ENCODE measurements at regions not wholly inside any gene's neighbourhood (a gene's known extent, or its start where the extent isn't known, plus 50 kb on each side); places are given as distances from the start of the nearest gene placed in this dataset.

GRCh38 chr9:1201262-1201661 is 151.1 kb downstream of the DMRT2 start:
- intact Hi-C loops (cut with micrococcal nuclease) = loop anchor here (10.0 kb wide), 1 partner anchor 46 kb away; no protein-coding TSS in a partner anchor

- intact Hi-C loops (cut with micrococcal nuclease) = loop anchor here (10.0 kb wide), 1 partner anchor 47 kb away; no protein-coding TSS in a partner anchor
These were observed 151.7 kb downstream of the DMRT2 start for GRCh38 chr9:1201901-1202300.

- intact Hi-C loops (cut with micrococcal nuclease) = loop anchor here (10.0 kb wide), 1 partner anchor 48 kb away; no protein-coding TSS in a partner anchor
These were observed 152.5 kb downstream of the DMRT2 start for GRCh38 chr9:1202512-1203280.

GRCh38 chr9:1207686-1208085 is 157.5 kb downstream of the DMRT2 start:
- intact Hi-C loops (cut with micrococcal nuclease) = loop anchor here (10.0 kb wide), 1 partner anchor 53 kb away; no protein-coding TSS in a partner anchor

GRCh38 chr9:1208157-1208556 is 158.0 kb downstream of the DMRT2 start:
- intact Hi-C loops (cut with micrococcal nuclease) = loop anchor here (10.0 kb wide), 1 partner anchor 53 kb away; no protein-coding TSS in a partner anchor

- intact Hi-C loops (cut with micrococcal nuclease) = loop anchor here (10.0 kb wide), 1 partner anchor 76 kb away; no protein-coding TSS in a partner anchor
These were observed 160.8 kb downstream of the DMRT2 start for GRCh38 chr9:1210954-1211353.

- intact Hi-C loops (cut with micrococcal nuclease) = loop anchor here (10.0 kb wide), 1 partner anchor 82 kb away; no protein-coding TSS in a partner anchor
These were observed 166.4 kb downstream of the DMRT2 start for GRCh38 chr9:1216532-1216931.

GRCh38 chr9:1217076-1217475 is 166.9 kb downstream of the DMRT2 start:
- intact Hi-C loops (cut with micrococcal nuclease) = loop anchor here (10.0 kb wide), 1 partner anchor 82 kb away; no protein-coding TSS in a partner anchor

GRCh38 chr9:1219284-1219683 is 169.1 kb downstream of the DMRT2 start:
- intact Hi-C loops (cut with micrococcal nuclease) = loop anchor here (10.0 kb wide), 1 partner anchor 84 kb away; no protein-coding TSS in a partner anchor

- intact Hi-C loops (cut with micrococcal nuclease) = loop anchor here (1.0 kb wide), 1 partner anchor 13 kb away; no protein-coding TSS in a partner anchor
These were observed 171.1 kb downstream of the DMRT2 start for GRCh38 chr9:1221298-1221697.

- intact Hi-C loops (cut with micrococcal nuclease) = no loop called here
These were observed 172.4 kb downstream of the DMRT2 start for GRCh38 chr9:1222511-1222910.

- intact Hi-C loops (cut with micrococcal nuclease) = no loop called here
These were observed 182.1 kb downstream of the DMRT2 start for GRCh38 chr9:1231998-1232919.

- intact Hi-C loops (cut with micrococcal nuclease) = no loop called here
These were observed 183.4 kb downstream of the DMRT2 start for GRCh38 chr9:1233568-1233967.

- intact Hi-C loops (cut with micrococcal nuclease) = no loop called here
These were observed 185.5 kb downstream of the DMRT2 start for GRCh38 chr9:1235650-1236049.

GRCh38 chr9:1236061-1236460 is 185.9 kb downstream of the DMRT2 start:
- intact Hi-C loops (cut with micrococcal nuclease) = no loop called here

- intact Hi-C loops (cut with micrococcal nuclease) = no loop called here
These were observed 188.2 kb downstream of the DMRT2 start for GRCh38 chr9:1238407-1238806.

GRCh38 chr9:1248743-1249142 is 198.6 kb downstream of the DMRT2 start:
- intact Hi-C loops (cut with micrococcal nuclease) = no loop called here

GRCh38 chr9:1253064-1253979 is 203.2 kb downstream of the DMRT2 start:
- intact Hi-C loops (cut with micrococcal nuclease) = no loop called here

GRCh38 chr9:1254071-1254470 is 203.9 kb downstream of the DMRT2 start:
- intact Hi-C loops (cut with micrococcal nuclease) = no loop called here

- intact Hi-C loops (cut with micrococcal nuclease) = no loop called here
These were observed 206.0 kb downstream of the DMRT2 start for GRCh38 chr9:1256178-1256577.

- intact Hi-C loops (cut with micrococcal nuclease) = no loop called here
These were observed 211.1 kb downstream of the DMRT2 start for GRCh38 chr9:1261266-1261665.

Data from T-helper 1 cell treated with Interleukin-12 subunit alpha and Interleukin-12 subunit beta and Interleukin-4 antibody, amounts not matched to agents 30 ng/mL and 1 ng/mL, for 36 hours (primary cell).